GM10266 (cell line): ENCODE measurements at regions not wholly inside any gene's neighbourhood (a gene's known extent, or its start where the extent isn't known, plus 50 kb on each side); places are given as distances from the start of the nearest gene placed in this dataset.
"Not testable (repeated sequence)": the region's sequence is repeated elsewhere in the genome, so short reads cannot be mapped to it uniquely, and the experiment has no call there.

Experiments used
- DNase-seq: peaks from one replicate; pipeline ENCODE4 v3.0.0; 2012; ENCODE audit errors: extremely low spot score
- CTCF ChIP-seq: IDR thresholded peaks from 2 replicates; pipeline ENCODE4 v1.5.1; 2012; ENCODE audit warnings: mild to moderate bottlenecking, low read depth; ENCODE audit not compliant: control insufficient read depth, insufficient read depth; ENCODE audit errors: missing control alignments

GRCh38 chr3:162719684-162720341 lies 1223.2 kb downstream of the OTOL1 start:
- DNase-seq, result no peak

GRCh38 chr3:162721736-162722135 lies 1225.1 kb downstream of the OTOL1 start:
- no peak for DNase-seq
- TF ChIP-seq CTCF, result no peak

More at GRCh38 chr3:162719684-162720341, 1223.2 kb downstream of the OTOL1 start:
- TF ChIP-seq CTCF, result no peak

DNA sequence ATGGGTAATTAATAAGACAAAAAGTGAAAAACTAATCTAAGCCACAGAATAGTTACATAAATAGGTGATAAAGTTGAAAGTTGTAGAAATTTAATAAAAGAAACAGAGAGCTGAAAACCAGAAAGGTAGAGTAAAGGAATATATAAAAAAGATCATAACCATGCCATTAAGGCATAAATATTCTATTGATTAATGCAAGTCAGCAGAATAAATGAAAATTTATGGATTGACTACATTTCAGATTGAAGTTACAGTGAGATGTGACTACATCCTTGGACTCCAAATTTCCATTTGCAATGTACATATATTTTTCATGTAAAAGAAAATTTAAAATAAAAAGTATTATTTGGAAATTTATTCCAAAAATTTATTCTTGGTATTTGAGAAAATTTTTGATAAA lies 1225.7 kb downstream of the OTOL1 start:
- TF ChIP-seq CTCF, result no peak

DNA sequence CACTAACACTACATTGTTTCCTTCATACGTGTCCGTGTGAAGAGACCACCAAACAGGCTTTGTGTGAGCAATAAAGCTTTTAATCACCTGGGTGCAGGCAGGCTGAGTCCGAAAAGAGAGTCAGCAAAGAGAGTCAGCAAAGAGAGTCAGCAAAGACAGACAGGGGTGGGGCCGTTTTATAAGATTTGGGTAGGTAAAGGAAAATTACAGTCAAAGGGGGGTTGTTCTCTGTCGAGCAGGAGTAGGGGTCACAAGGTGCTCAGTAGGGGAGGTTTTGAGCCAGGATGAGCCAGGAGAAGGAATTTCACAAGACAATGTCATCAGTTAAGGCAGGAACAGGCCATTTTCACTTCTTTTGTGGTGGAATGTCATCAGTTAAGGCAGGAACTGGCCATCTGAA lies 1226.2 kb downstream of the OTOL1 start:
- not testable (repeated sequence) for DNase-seq

More for the DNA sequence above, 1225.7 kb downstream of the OTOL1 start:
- DNase-seq, result no peak

DNA sequence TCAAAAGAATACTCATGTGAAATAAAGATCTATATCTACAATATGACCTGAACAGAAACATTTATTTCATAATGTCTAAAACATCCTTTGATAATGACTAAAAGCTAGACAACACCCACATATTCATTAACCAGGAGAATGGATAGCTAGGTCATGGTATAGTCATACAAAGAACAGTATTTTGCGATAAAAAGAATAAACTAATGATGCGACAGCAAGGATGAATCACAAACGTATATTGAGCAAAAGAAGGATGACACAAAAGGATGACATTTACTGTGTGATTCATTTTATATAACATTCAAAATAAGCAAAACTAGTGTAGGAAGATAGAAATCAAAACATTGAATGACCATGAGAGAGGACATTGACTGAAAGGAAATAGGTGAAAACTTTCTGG lies 1233.1 kb downstream of the OTOL1 start:
- DNase-seq, result no peak

GRCh38 chr3:162731961-162732360 lies 1235.4 kb downstream of the OTOL1 start:
- not testable (repeated sequence) for DNase-seq

More for the DNA sequence above, 1233.1 kb downstream of the OTOL1 start:
- TF ChIP-seq CTCF, result no peak

DNA sequence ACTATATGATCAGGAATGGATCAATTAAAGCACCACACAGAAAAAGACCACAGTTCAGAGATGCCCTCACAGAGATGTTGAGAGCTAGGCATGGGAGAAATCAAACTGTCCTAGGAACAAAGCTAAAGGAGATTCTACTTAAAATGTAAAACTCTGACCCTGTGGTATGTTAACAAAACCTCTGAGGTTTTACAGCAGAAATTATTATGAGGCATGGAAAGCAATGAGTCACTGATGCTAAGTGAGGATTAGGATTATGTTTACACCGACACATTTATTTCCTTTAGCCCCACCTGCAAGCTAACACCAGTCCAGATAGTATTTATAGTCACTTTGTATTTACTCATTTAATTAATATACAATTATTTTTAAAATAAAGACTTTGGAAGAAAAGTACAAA lies 1242.2 kb downstream of the OTOL1 start:
- TF ChIP-seq CTCF, result no peak
- DNase-seq, result no peak

GRCh38 chr3:162740941-162741596 lies 1244.5 kb downstream of the OTOL1 start:
- no peak for DNase-seq
- no peak for TF ChIP-seq CTCF
